Mesenchymal stem cell (in vitro differentiated cells and primary cell): ENCODE measurements at regions not wholly inside any gene's neighbourhood (a gene's known extent, or its start where the extent isn't known, plus 50 kb on each side); places are given as distances from the start of the nearest gene placed in this dataset.

Source experiments
- DNase-seq: peaks from one replicate; pipeline ENCODE4 v3.0.0-alpha.2; 2013
- H2AFZ ChIP-seq: one replicate; pipeline ENCODE4 v1.6.1; 2013; ENCODE audit warnings: low read depth, mild to moderate bottlenecking, control low read depth, inconsistent platforms, low read length, moderate library complexity
- H2AK5ac ChIP-seq: 2 replicates; pipeline ENCODE4 v1.6.1; 2013; ENCODE audit warnings: low read length, moderate library complexity, mild to moderate bottlenecking, inconsistent platforms; ENCODE audit not compliant: severe bottlenecking
- H2BK120ac ChIP-seq: one replicate; pipeline ENCODE4 v1.6.1; 2013; ENCODE audit warnings: low read depth, mild to moderate bottlenecking, inconsistent platforms, low read length, moderate library complexity
- H2BK12ac ChIP-seq, 2 experiments: one replicate each; pipeline ENCODE4 v1.6.1; 2013; ENCODE audit warnings: inconsistent platforms in 2 of 2, low read length in 2 of 2, mild to moderate bottlenecking in 2 of 2, moderate library complexity in 2 of 2, control low read depth in 1 of 2
- H2BK15ac ChIP-seq: one replicate; pipeline ENCODE4 v1.6.1; 2013; ENCODE audit warnings: mild to moderate bottlenecking, low read depth, inconsistent platforms; ENCODE audit not compliant: poor library complexity, severe bottlenecking
- H2BK5ac ChIP-seq: 2 replicates; pipeline ENCODE4 v1.6.1; 2013; ENCODE audit warnings: low read depth, mild to moderate bottlenecking, low read length, control low read depth, inconsistent platforms; ENCODE audit not compliant: poor library complexity, severe bottlenecking
- H3K14ac ChIP-seq, 2 experiments: one replicate each; pipeline ENCODE4 v1.6.1; 2013; ENCODE audit warnings: inconsistent platforms in 2 of 2, low read length in 2 of 2, control low read depth in 1 of 2, mild to moderate bottlenecking in 1 of 2, moderate library complexity in 1 of 2
- H3K18ac ChIP-seq, 2 experiments: one replicate each; pipeline ENCODE4 v1.6.1; 2013; ENCODE audit warnings: inconsistent platforms in 2 of 2, low read length in 2 of 2, control low read depth in 1 of 2, low read depth in 1 of 2, mild to moderate bottlenecking in 1 of 2
- H3K23ac ChIP-seq, 2 experiments: one replicate each; pipeline ENCODE4 v1.6.1; 2013; ENCODE audit warnings: inconsistent platforms in 2 of 2, low read length in 2 of 2, mild to moderate bottlenecking in 2 of 2, moderate library complexity in 2 of 2, control low read depth in 1 of 2
- H3K27ac ChIP-seq: 2 replicates; pipeline ENCODE4 v1.5.1; 2013; ENCODE audit warnings: mild to moderate bottlenecking, moderate library complexity, low read length, control low read depth, inconsistent platforms; ENCODE audit not compliant: poor library complexity, severe bottlenecking
- H3K27me3 ChIP-seq, 2 experiments: 2 replicates each; pipeline versions ENCODE4 v1.6.1 to v1.7.0; 2013; ENCODE audit warnings: low read length in 2 of 2, mild to moderate bottlenecking in 2 of 2, moderate library complexity in 2 of 2, control low read depth in 1 of 2, inconsistent platforms in 1 of 2; ENCODE audit not compliant: control insufficient read depth in 1 of 2, insufficient read depth in 1 of 2
- H3K36me3 ChIP-seq, 2 experiments: 2 replicates each; pipeline versions ENCODE4 v1.6.1 to v1.7.0; 2013; ENCODE audit warnings: low read length in 2 of 2, control low read depth in 1 of 2, inconsistent platforms in 1 of 2, low read depth in 1 of 2, mild to moderate bottlenecking in 1 of 2; ENCODE audit not compliant: insufficient read depth in 2 of 2, control insufficient read depth in 1 of 2
- H3K4ac ChIP-seq, 2 experiments: one replicate each; pipeline ENCODE4 v1.6.1; 2013; ENCODE audit warnings: inconsistent platforms in 2 of 2, low read length in 2 of 2, mild to moderate bottlenecking in 2 of 2, moderate library complexity in 2 of 2, control low read depth in 1 of 2, low read depth in 1 of 2
- H3K4me1 ChIP-seq: 2 replicates; pipeline ENCODE4 v1.6.1; 2013; ENCODE audit warnings: low read depth, low read length, control low read depth; ENCODE audit not compliant: control insufficient read depth, insufficient read depth
- H3K4me2 ChIP-seq: 2 replicates; pipeline ENCODE4 v1.6.1; 2013; ENCODE audit warnings: low read length, mild to moderate bottlenecking, inconsistent platforms; ENCODE audit not compliant: poor library complexity, severe bottlenecking
- H3K4me3 ChIP-seq, 2 experiments: 2 replicates each; pipeline versions ENCODE4 v1.5.1 to v1.7.0; 2013; ENCODE audit warnings: low read length in 2 of 2, mild to moderate bottlenecking in 2 of 2, control low read depth in 1 of 2, low read depth in 1 of 2; ENCODE audit not compliant: insufficient read depth in 1 of 2
- H3K79me1 ChIP-seq: replicated peaks from 2 replicates; pipeline ENCODE4 v1.6.1; 2013; ENCODE audit warnings: mild to moderate bottlenecking, control low read depth, low read length, inconsistent platforms; ENCODE audit not compliant: poor library complexity, severe bottlenecking
- H3K9ac ChIP-seq: 2 replicates; pipeline ENCODE4 v1.7.0; 2013; ENCODE audit warnings: mild to moderate bottlenecking, low read length, moderate library complexity
- H3K9me3 ChIP-seq: 2 replicates; pipeline ENCODE4 v1.7.0; 2013; ENCODE audit warnings: mild to moderate bottlenecking, low read length; ENCODE audit not compliant: control insufficient read depth
- H4K8ac ChIP-seq: one replicate; pipeline ENCODE4 v1.6.1; 2013; ENCODE audit warnings: inconsistent platforms, mild to moderate bottlenecking, low read length, moderate library complexity
- H4K91ac ChIP-seq: one replicate; pipeline ENCODE4 v1.6.1; 2013; ENCODE audit warnings: mild to moderate bottlenecking, low read length, inconsistent platforms
- WGBS: methylation state at CpG from one replicate; pipeline ENCODE4 v1.1.7; 2013; ENCODE audit warnings: mixed read lengths; 5-methylcytosine and 5-hydroxymethylcytosine counted together

- Histone ChIP-seq H2BK12ac (no peak overlapping the region), H3K23ac (no peak overlapping the region), H3K4me1 (no peaks in the 10 kb centered on the region), H2BK120ac (no peak overlapping the region), H4K8ac (no peak overlapping the region), H3K4me2 (no peak overlapping the region), H3K9me3 (no peaks in the 10 kb centered on the region), H3K9ac (no peak overlapping the region), H4K91ac (no peak overlapping the region), H3K36me3 (no peaks in the 10 kb centered on the region), H3K27ac (no peak overlapping the region), H2AFZ (no peak overlapping the region), H3K4ac (no peak overlapping the region), H2BK15ac (no peak overlapping the region), H2BK5ac (no peak overlapping the region), H3K27me3 (no peaks in the 10 kb centered on the region), H3K4me3 (no peak overlapping the region), H3K79me1 (no peaks in the 10 kb centered on the region), H2AK5ac (no peak overlapping the region), H3K14ac (no peak overlapping the region), H3K18ac (no peak overlapping the region)
- WGBS: 100% methylated on average over 2 of the region's 2 CpGs
- DNase-seq: no peak
These were observed 324.1 kb upstream of the TCF4 start for GRCh38 chr18:55912071-55912470.

GRCh38 chr18:55910296-55910695, 322.3 kb upstream of the TCF4 start:
- Histone ChIP-seq H3K9me3 (no peaks in the 10 kb centered on the region), H2BK12ac (no peak overlapping the region), H2BK120ac (no peak overlapping the region), H3K27me3 (no peaks in the 10 kb centered on the region), H3K36me3 (no peaks in the 10 kb centered on the region), H4K91ac (no peak overlapping the region), H3K4me2 (no peak overlapping the region), H4K8ac (no peak overlapping the region), H3K18ac (no peak overlapping the region), H3K4ac (no peak overlapping the region), H2BK15ac (no peak overlapping the region), H3K23ac (no peak overlapping the region), H3K27ac (no peak overlapping the region), H2AFZ (no peak overlapping the region), H3K14ac (no peak overlapping the region), H3K4me1 (no peaks in the 10 kb centered on the region), H3K9ac (no peak overlapping the region), H3K4me3 (no peak overlapping the region), H3K79me1 (no peaks in the 10 kb centered on the region), H2AK5ac (no peak overlapping the region), H2BK5ac (no peak overlapping the region)
- 49% methylated on average over 2 of the region's 2 CpGs for WGBS
- no peak for DNase-seq

DNA sequence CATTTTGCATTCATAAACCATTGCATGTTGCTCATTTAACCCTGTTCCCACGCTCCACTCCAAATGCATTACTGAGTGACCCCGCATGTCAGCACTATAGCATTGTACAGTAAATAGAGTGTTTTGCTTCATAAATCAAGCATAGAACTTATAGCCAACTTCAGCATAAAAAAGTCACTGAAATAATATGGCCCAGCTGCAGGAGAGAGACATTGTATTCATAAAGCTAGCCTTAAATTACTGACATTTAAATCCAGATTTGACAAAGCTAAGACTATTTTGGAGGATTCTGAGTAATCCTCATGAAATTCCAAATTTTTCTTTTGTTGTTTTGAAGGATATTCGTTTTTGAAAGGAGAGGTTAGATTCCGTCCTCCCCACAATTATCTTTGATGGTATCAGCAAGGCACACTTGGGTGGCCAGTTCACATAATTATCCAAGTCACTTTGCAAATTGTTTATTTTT, 320.9 kb upstream of the TCF4 start:
- Histone ChIP-seq H2BK15ac (no peak overlapping the region), H3K18ac (no peak overlapping the region), H2BK120ac (no peak overlapping the region), H4K91ac (no peak overlapping the region), H3K14ac (no peak overlapping the region), H3K4me1 (no peaks in the 10 kb centered on the region), H3K27me3 (no peaks in the 10 kb centered on the region), H3K9ac (peak overlapping the region; percentile 4), H3K4me3 (peak overlapping the region in 1 of 2 experiments; percentile 27), H3K4ac (no peak overlapping the region), H2BK12ac (no peak overlapping the region), H2BK5ac (no peak overlapping the region), H4K8ac (no peak overlapping the region), H2AFZ (no peak overlapping the region), H2AK5ac (no peak overlapping the region), H3K23ac (no peak overlapping the region), H3K79me1 (no peaks in the 10 kb centered on the region), H3K27ac (no peak overlapping the region), H3K9me3 (no peaks in the 10 kb centered on the region), H3K4me2 (no peak overlapping the region), H3K36me3 (no peaks in the 10 kb centered on the region)
- 68% methylated on average over 3 of the region's 4 CpGs for WGBS
- no peak for DNase-seq

GRCh38 chr18:55907453-55908175, 319.6 kb upstream of the TCF4 start:
- Histone ChIP-seq H3K27ac (no peak overlapping the region), H3K4me1 (no peaks in the 10 kb centered on the region), H3K9ac (peak overlapping the region; percentile 83), H4K91ac (no peak overlapping the region), H2BK12ac (no peak overlapping the region), H3K18ac (no peak overlapping the region), H3K4me2 (no peak overlapping the region), H3K9me3 (no peaks in the 10 kb centered on the region), H3K14ac (no peak overlapping the region), H2BK15ac (no peak overlapping the region), H2AK5ac (no peak overlapping the region), H3K23ac (no peak overlapping the region), H3K27me3 (no peaks in the 10 kb centered on the region), H3K4ac (no peak overlapping the region), H4K8ac (no peak overlapping the region), H2BK5ac (no peak overlapping the region), H2AFZ (no peak overlapping the region), H3K79me1 (no peaks in the 10 kb centered on the region), H3K4me3 (peak overlapping the region in 1 of 2 experiments; percentile 45), H3K36me3 (no peaks in the 10 kb centered on the region), H2BK120ac (no peak overlapping the region)
- 77% methylated on average over 6 of the region's 6 CpGs for WGBS
- DNase-seq: no peak
